IMR-90 (cell line): ENCODE measurements at regions not wholly inside any gene's neighbourhood (a gene's known extent, or its start where the extent isn't known, plus 50 kb on each side); places are given as distances from the start of the nearest gene placed in this dataset.

Source experiments
- ATAC-seq: fragments of 200-7000 bp; cut with Tn5 transposase; 2 replicates; pipeline ENCODE4 v1.9.1; 2020; ENCODE audit warnings: low read depth, mild to moderate bottlenecking, moderate library complexity
- BruUV-seq: library from RNA; stranded (reverse); fragments of 400-500 nt; replicated peaks from 2 replicates; lab custom pipeline; 2021; lab: Mats Ljungman, UMichigan
- CTCF ChIA-PET: fragments of 300-600 bp; formaldehyde crosslinking; extraction: SDS; loops from one replicate; lab custom pipeline; 2021; ENCODE audit warnings: antibody characterized with exemption; lab: Yijun Ruan, JAX
- POLR2A ChIA-PET: fragments of 300-600 bp; sonication (Branson Sonifier 250); formaldehyde crosslinking; loops from one replicate; lab custom pipeline; 2022; ENCODE audit warnings: antibody characterized with exemption; ENCODE audit not compliant: unreplicated experiment; lab: Charles Lee
- DNase-seq: peaks from one replicate; pipeline ENCODE4 v3.0.0; 2013
- H2AFZ ChIP-seq: replicated peaks from 2 replicates; pipeline ENCODE3; 2013; ENCODE audit warnings: low read length, mild to moderate bottlenecking; ENCODE audit not compliant: poor library complexity
- H2AK5ac ChIP-seq: 2 replicates; pipeline ENCODE4 v1.6.1; 2013; ENCODE audit warnings: low read depth, low read length, inconsistent platforms
- H2AK9ac ChIP-seq: replicated peaks from 2 replicates; pipeline ENCODE3; 2013; ENCODE audit warnings: mild to moderate bottlenecking, low read depth, low read length, moderate library complexity; ENCODE audit not compliant: poor library complexity
- H2BK120ac ChIP-seq: 2 replicates; pipeline ENCODE4 v1.6.1; 2013; ENCODE audit warnings: low read depth, low read length, inconsistent platforms
- H2BK15ac ChIP-seq: 3 replicates; pipeline ENCODE4 v1.6.1; 2013; ENCODE audit warnings: low read depth, low read length, inconsistent platforms
- H2BK20ac ChIP-seq: 2 replicates; pipeline ENCODE4 v1.6.1; 2013; ENCODE audit warnings: low read depth, mild to moderate bottlenecking, inconsistent platforms, low read length, moderate library complexity
- H2BK5ac ChIP-seq: 2 replicates; pipeline ENCODE4 v1.6.1; 2013; ENCODE audit warnings: mild to moderate bottlenecking, low read depth, low read length, inconsistent platforms; ENCODE audit not compliant: poor library complexity, severe bottlenecking
- H3K14ac ChIP-seq: replicated peaks from 2 replicates; pipeline ENCODE4 v1.6.1; 2013; ENCODE audit warnings: low read depth, low read length, inconsistent platforms
- H3K18ac ChIP-seq: 2 replicates; pipeline ENCODE4 v1.6.1; 2013; ENCODE audit warnings: low read depth, low read length, control low read depth
- H3K23ac ChIP-seq: 2 replicates; pipeline ENCODE4 v1.6.1; 2013; ENCODE audit warnings: low read depth, low read length, inconsistent platforms
- H3K27ac ChIP-seq: 2 replicates; pipeline ENCODE4 v1.5.1; 2013; ENCODE audit warnings: mild to moderate bottlenecking, control low read depth, low read length; ENCODE audit not compliant: insufficient read depth
- H3K27me3 ChIP-seq: 2 replicates; pipeline ENCODE4 v1.6.1; 2013; ENCODE audit warnings: low read length; ENCODE audit not compliant: control insufficient read depth, insufficient read depth
- H3K36me3 ChIP-seq: 2 replicates; pipeline ENCODE4 v1.6.1; 2013; ENCODE audit warnings: low read length, mixed read lengths; ENCODE audit not compliant: control insufficient read depth, insufficient read depth
- H3K4ac ChIP-seq: 2 replicates; pipeline ENCODE4 v1.6.1; 2013; ENCODE audit warnings: low read depth, low read length, inconsistent platforms
- H3K4me1 ChIP-seq: 2 replicates; pipeline ENCODE4 v1.6.1; 2013; ENCODE audit warnings: low read length, mixed read lengths; ENCODE audit not compliant: control insufficient read depth, insufficient read depth
- H3K4me2 ChIP-seq: 2 replicates; pipeline ENCODE4 v1.6.1; 2013; ENCODE audit warnings: low read depth, mild to moderate bottlenecking, control low read depth, low read length, moderate library complexity
- H3K4me3 ChIP-seq: 2 replicates; pipeline ENCODE4 v1.5.1; 2013; ENCODE audit warnings: low read depth, mild to moderate bottlenecking, control low read depth, low read length, moderate library complexity; ENCODE audit not compliant: insufficient read depth
- H3K56ac ChIP-seq: 2 replicates; pipeline ENCODE4 v1.6.1; 2013; ENCODE audit warnings: low read length, inconsistent platforms; ENCODE audit not compliant: insufficient read depth; ENCODE audit errors: extremely low read depth
- H3K79me1 ChIP-seq, 2 experiments: 2 replicates each; pipeline ENCODE4 v1.6.1; 2013; ENCODE audit warnings: low read length in 2 of 2, inconsistent platforms in 1 of 2, low read depth in 1 of 2
- H3K9ac ChIP-seq: 2 replicates; pipeline ENCODE4 v1.6.1; 2013; ENCODE audit warnings: low read depth, low read length, control low read depth
- H3K9me1 ChIP-seq: 2 replicates; pipeline ENCODE4 v1.6.1; 2013; ENCODE audit warnings: low read length, inconsistent platforms; ENCODE audit not compliant: insufficient read depth
- H3K9me3 ChIP-seq: 2 replicates; pipeline ENCODE4 v1.6.1; 2013; ENCODE audit warnings: low read length; ENCODE audit not compliant: control insufficient read depth, insufficient read depth
- H4K20me1 ChIP-seq: 2 replicates; pipeline ENCODE4 v1.6.1; 2013; ENCODE audit warnings: low read length, inconsistent platforms; ENCODE audit not compliant: insufficient read depth
- H4K5ac ChIP-seq: 2 replicates; pipeline ENCODE4 v1.6.1; 2013; ENCODE audit warnings: mild to moderate bottlenecking, low read depth, low read length, control low read depth
- H4K8ac ChIP-seq, 2 experiments: 2 replicates each; pipeline ENCODE4 v1.6.1; 2013; ENCODE audit warnings: low read depth in 2 of 2, low read length in 2 of 2, control low read depth in 1 of 2, inconsistent platforms in 1 of 2
- H4K91ac ChIP-seq: 2 replicates; pipeline ENCODE4 v1.6.1; 2013; ENCODE audit warnings: low read depth, low read length, inconsistent platforms; ENCODE audit not compliant: insufficient read depth
- BHLHE40 ChIP-seq: fragments of 150-350 bp; IDR thresholded peaks from 2 replicates; pipeline ENCODE4 v1.6.1; 2016; ENCODE audit warnings: mild to moderate bottlenecking, low read depth, low read length
- CEBPB ChIP-seq: IDR thresholded peaks from 2 replicates; pipeline ENCODE4 v1.6.1; 2012; ENCODE audit warnings: low read depth, low read length, improper control_type of control experiment
- CHD1 ChIP-seq: IDR thresholded peaks from 2 replicates; pipeline ENCODE4 v1.6.1; 2012; ENCODE audit warnings: low read depth, low read length, improper control_type of control experiment
- MAZ ChIP-seq: IDR thresholded peaks from 2 replicates; pipeline ENCODE4 v1.6.1; 2012; ENCODE audit warnings: low read depth, mild to moderate bottlenecking, low read length, improper control_type of control experiment, moderate library complexity, borderline replicate concordance
- MXI1 ChIP-seq: IDR thresholded peaks from 2 replicates; pipeline ENCODE4 v1.6.1; 2012; ENCODE audit warnings: low read depth, mild to moderate bottlenecking, low read length, moderate library complexity, borderline replicate concordance
- NFE2L2 ChIP-seq: fragments of 150-350 bp; IDR thresholded peaks from 2 replicates; pipeline ENCODE4 v1.6.1; 2016; ENCODE audit warnings: low read depth, mild to moderate bottlenecking, low read length
- SMC3 ChIP-seq: fragments of 150-350 bp; IDR thresholded peaks from 2 replicates; pipeline ENCODE4 v1.6.1; 2016; ENCODE audit warnings: low read depth, mild to moderate bottlenecking, antibody characterized with exemption, low read length, moderate library complexity
- WGBS, 2 experiments: methylation state at CpG; one replicate each; pipeline versions ENCODE4 v1.1.5 to v1.1.7; 2013; ENCODE audit warnings: missing lambda C conversion rate in 2 of 2; ENCODE audit not compliant: insufficient read length in 1 of 2; ENCODE audit errors: extremely low coverage in 2 of 2; 5-methylcytosine and 5-hydroxymethylcytosine counted together
- dilution Hi-C: fragments of 300-500 bp; cut with HindIII; formaldehyde crosslinking; loops from one replicate; pipeline ENCODE4 v1.14.3; 2018; ENCODE audit warnings: low sequenced_read_pairs; ENCODE audit not compliant: unreplicated experiment
- in situ Hi-C: fragments of 300-500 bp; cut with MboI; formaldehyde crosslinking; loops from 3 replicates; pipeline ENCODE4 v1.14.3; 2019; ENCODE audit warnings: low sequenced_read_pairs, inconsistent platforms, mixed read lengths
- intact Hi-C: fragments of 100-400 bp; cut with micrococcal nuclease; formaldehyde crosslinking; loops from 2 replicates; pipeline ENCODE4 v1.10.0; 2022
- TF ChIP-seq, protein P1 (sequence below): fragments of 150-350 bp; IDR thresholded peaks from 2 replicates; pipeline ENCODE4 v1.6.1; 2017; ENCODE audit warnings: mild to moderate bottlenecking, antibody characterized with exemption, low read length, low read depth

DNA sequence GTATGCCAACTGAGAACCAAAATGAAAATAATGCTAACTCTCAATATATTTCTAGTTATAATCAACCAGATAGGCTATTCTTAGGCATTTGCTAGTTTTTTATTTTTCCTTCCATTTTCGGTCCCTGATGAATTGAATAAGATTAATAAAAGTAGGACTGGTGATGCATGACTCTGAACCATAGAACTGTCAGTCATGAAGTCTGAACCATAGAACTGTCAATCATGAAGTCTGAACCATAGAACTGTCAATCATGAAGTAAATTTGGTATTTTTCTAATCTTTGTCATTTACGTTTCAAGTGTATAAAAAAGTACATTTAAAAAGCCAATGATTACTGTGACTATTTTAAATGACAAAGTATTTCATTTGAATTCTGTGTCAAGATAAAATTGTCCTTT is 460.2 kb upstream of the NDST3 start:
- ChIA-PET POLR2A (no interaction called here), CTCF (interaction anchor here (1.3 kb wide), 1 partner anchor 24 kb away, joined by 4 read pairs; no protein-coding TSS in a partner anchor)
- Histone ChIP-seq H3K9me1 (no peaks in the 10 kb centered on the region), H4K20me1 (no peaks in the 10 kb centered on the region), H3K18ac (no peak overlapping the region), H3K79me1 (no peaks in the 10 kb centered on the region), H3K4me2 (no peak overlapping the region), H2AFZ (no peak overlapping the region), H3K56ac (no peak overlapping the region), H4K91ac (no peak overlapping the region), H2AK9ac (no peak overlapping the region), H2BK15ac (no peak overlapping the region), H3K27ac (no peak overlapping the region), H4K8ac (no peak overlapping the region), H2BK5ac (no peak overlapping the region), H2BK120ac (no peak overlapping the region), H2BK20ac (no peak overlapping the region), H4K5ac (no peak overlapping the region), H3K9ac (no peak overlapping the region), H3K14ac (no peak overlapping the region), H3K23ac (no peak overlapping the region), H3K36me3 (no peaks in the 10 kb centered on the region), H3K27me3 (no peaks in the 10 kb centered on the region), H2AK5ac (no peak overlapping the region), H3K4me1 (no peaks in the 10 kb centered on the region), H3K4ac (no peak overlapping the region), H3K9me3 (no peaks in the 10 kb centered on the region), H3K4me3 (no peak overlapping the region)
- dilution Hi-C loops (no loop called here), in situ Hi-C loops (loop anchor here (25.0 kb wide), 1 partner anchor 663 kb away; no protein-coding TSS in a partner anchor), intact Hi-C loops (no loop called here)
- TF ChIP-seq SMC3 (no peak), MXI1 (no peak), CEBPB (no peak), BHLHE40 (no peak), NFE2L2 (no peak), MAZ (no peak), CHD1 (no peak)
- TF ChIP-seq, protein P1, sequence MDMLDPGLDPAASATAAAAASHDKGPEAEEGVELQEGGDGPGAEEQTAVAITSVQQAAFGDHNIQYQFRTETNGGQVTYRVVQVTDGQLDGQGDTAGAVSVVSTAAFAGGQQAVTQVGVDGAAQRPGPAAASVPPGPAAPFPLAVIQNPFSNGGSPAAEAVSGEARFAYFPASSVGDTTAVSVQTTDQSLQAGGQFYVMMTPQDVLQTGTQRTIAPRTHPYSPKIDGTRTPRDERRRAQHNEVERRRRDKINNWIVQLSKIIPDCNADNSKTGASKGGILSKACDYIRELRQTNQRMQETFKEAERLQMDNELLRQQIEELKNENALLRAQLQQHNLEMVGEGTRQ: no peak
- ATAC-seq (no peak), DNase-seq (no peak)
- BruUV-seq: no TSS peak
- WGBS, 2 experiments: no CpG with 5 or more reads among the region's 2 CpGs
